OCI-LY7 (cell line): ENCODE measurements at regions not wholly inside any gene's neighbourhood (a gene's known extent, or its start where the extent isn't known, plus 50 kb on each side); places are given as distances from the start of the nearest gene placed in this dataset.

ENCODE experiments used
- EZH2phosphoT487 ChIP-seq: fragments of 200-600 bp; sonication (generic); IDR thresholded peaks from 2 replicates; pipeline ENCODE4 v1.6.1; 2018; ENCODE audit warnings: low read depth, borderline replicate concordance, mild to moderate bottlenecking, mixed run types, antibody characterized with exemption, low read length, moderate library complexity, mixed read lengths
- TF ChIP-seq, protein P1 (sequence below): fragments of 200-600 bp; sonication (generic); conservative IDR thresholded peaks from 2 replicates; pipeline ENCODE4 v1.5.1; 2014; ENCODE audit warnings: mild to moderate bottlenecking, antibody characterized with exemption, low read length, moderate library complexity, mixed read lengths

DNA sequence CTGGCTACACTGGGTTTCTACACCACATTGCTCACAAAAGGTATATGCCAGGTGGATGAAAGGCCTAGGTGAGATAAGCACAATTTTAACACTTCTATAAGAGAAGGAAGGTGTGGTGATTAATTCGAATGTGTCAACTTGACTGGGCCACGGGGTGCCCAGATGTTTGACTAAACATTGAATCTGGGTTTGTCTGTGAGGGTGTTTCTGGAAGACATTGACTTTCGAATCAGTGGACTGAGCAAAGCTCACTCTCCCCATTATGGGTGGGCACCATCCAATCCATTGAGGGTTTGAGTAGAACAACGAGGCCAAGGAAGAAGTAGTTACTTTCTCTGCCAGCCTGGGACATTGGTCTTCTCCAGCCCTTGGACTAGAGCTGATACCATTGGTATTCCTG is 78.2 kb upstream of the COL5A1 start:
- no peak for TF ChIP-seq EZH2phosphoT487
- TF ChIP-seq, protein P1, sequence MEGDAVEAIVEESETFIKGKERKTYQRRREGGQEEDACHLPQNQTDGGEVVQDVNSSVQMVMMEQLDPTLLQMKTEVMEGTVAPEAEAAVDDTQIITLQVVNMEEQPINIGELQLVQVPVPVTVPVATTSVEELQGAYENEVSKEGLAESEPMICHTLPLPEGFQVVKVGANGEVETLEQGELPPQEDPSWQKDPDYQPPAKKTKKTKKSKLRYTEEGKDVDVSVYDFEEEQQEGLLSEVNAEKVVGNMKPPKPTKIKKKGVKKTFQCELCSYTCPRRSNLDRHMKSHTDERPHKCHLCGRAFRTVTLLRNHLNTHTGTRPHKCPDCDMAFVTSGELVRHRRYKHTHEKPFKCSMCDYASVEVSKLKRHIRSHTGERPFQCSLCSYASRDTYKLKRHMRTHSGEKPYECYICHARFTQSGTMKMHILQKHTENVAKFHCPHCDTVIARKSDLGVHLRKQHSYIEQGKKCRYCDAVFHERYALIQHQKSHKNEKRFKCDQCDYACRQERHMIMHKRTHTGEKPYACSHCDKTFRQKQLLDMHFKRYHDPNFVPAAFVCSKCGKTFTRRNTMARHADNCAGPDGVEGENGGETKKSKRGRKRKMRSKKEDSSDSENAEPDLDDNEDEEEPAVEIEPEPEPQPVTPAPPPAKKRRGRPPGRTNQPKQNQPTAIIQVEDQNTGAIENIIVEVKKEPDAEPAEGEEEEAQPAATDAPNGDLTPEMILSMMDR: no peak
